22Rv1 (cell line): ENCODE measurements at regions not wholly inside any gene's neighbourhood (a gene's known extent, or its start where the extent isn't known, plus 50 kb on each side); places are given as distances from the start of the nearest gene placed in this dataset.

ENCODE experiments used
- CTCF ChIP-seq: fragments of 450-650 bp; IDR thresholded peaks from 2 replicates; pipeline ENCODE4 v1.5.1; 2017; ENCODE audit warnings: mild to moderate bottlenecking
- ZFX ChIP-seq: fragments of 450-650 bp; IDR thresholded peaks from 2 replicates; pipeline ENCODE4 v1.6.1; 2017; ENCODE audit warnings: antibody characterized with exemption, borderline replicate concordance

DNA sequence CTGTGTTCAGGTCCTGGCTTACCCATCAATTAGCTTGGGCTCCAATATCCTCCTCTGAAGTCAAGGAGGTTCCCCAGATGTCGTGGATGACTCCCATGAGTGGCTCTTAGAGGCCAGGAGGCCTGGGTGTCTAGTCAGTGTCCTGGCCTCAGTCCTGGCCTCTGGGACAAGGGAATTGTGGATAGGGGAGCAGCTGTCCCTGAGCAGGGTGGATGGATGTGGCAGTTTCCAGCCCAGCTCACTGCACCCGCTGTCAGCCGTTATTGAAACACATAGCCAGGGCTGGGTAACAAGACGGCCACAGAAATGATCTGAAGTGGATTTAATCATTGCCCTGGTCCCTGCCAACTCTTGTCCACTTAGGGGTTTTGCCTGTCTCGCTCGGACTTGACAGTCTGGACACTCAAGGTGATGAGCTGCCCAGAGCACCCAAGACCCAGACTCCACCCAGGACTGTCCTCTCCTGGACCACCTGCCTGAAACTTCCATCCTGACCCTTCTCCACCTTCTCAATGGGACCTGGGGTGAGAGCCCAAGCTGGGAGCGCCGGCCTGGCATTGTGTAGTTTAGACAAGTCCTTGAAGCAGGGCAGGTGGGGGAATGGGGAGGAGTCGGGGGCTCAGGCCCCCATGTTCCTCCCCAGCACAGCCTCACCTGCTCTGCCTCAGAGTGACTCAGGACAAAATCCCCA is 182.1 kb upstream of the SDK2 start:
- no peak for TF ChIP-seq CTCF
- TF ChIP-seq ZFX, result no peak
